GM12878 (cell line): ENCODE measurements at regions not wholly inside any gene's neighbourhood (a gene's known extent, or its start where the extent isn't known, plus 50 kb on each side); places are given as distances from the start of the nearest gene placed in this dataset.

Experiments used
- ATAC-seq: fragments of 200-7000 bp; cut with Tn5 transposase; 3 replicates; pipeline ENCODE4 v1.9.1; 2020; ENCODE audit warnings: mild to moderate bottlenecking, moderate library complexity
- BruUV-seq: library from RNA; stranded (reverse); fragments of 400-500 nt; replicated peaks from 2 replicates; lab custom pipeline; 2021; lab: Mats Ljungman, UMichigan
- CTCF ChIA-PET: fragments of 300-600 bp; sonication (Branson Sonifier 250); formaldehyde crosslinking; extraction: SDS; loops from one replicate; lab custom pipeline; 2021; ENCODE audit warnings: inconsistent platforms; lab: Yijun Ruan, JAX
- POLR2A ChIA-PET: fragments of 350-600 bp; formaldehyde crosslinking; extraction: SDS; loops from one replicate; lab custom pipeline; 2021; ENCODE audit warnings: inconsistent platforms; lab: Charles Lee
- RAD21 ChIA-PET: fragments of 300-600 bp; sonication (Branson Sonifier 250); formaldehyde crosslinking; loops from one replicate; lab custom pipeline; 2023; ENCODE audit warnings: antibody characterized with exemption; ENCODE audit not compliant: unreplicated experiment; lab: Charles Lee
- SMC1A ChIA-PET: fragments of 300-600 bp; sonication (Branson Sonifier 250); formaldehyde crosslinking; loops from one replicate; lab custom pipeline; 2023; ENCODE audit not compliant: unreplicated experiment, uncharacterized antibody; lab: Charles Lee
- DNase-seq: peaks from one replicate; pipeline ENCODE4 v3.0.0-alpha.2; 2011; ENCODE audit warnings: low read depth, low spot score
- FAIRE-seq: peaks from 3 replicates; lab custom pipeline; 2011; peaks lifted over from hg19 to GRCh38; lab: Jason Lieb, UNC
- H2AFZ ChIP-seq: 2 replicates; pipeline ENCODE4 v1.6.0; 2011; ENCODE audit warnings: low read depth, low read length, control low read depth; ENCODE audit not compliant: control insufficient read depth
- H3K27ac ChIP-seq: 2 replicates; pipeline ENCODE4 v1.5.1; 2011; ENCODE audit warnings: control low read depth; ENCODE audit not compliant: control insufficient read depth, insufficient read depth
- H3K27me3 ChIP-seq, 2 experiments: replicated peaks in 1 of 2; 2 replicates each; pipeline versions ENCODE4 v1.6.0 to v1.6.1; 2011; ENCODE audit warnings: low read length in 1 of 2; ENCODE audit not compliant: control insufficient read depth in 2 of 2, insufficient read depth in 2 of 2
- H3K36me3 ChIP-seq, 2 experiments: 2 replicates each; pipeline ENCODE4 v1.5.1; 2011; ENCODE audit warnings: low read length in 1 of 2; ENCODE audit not compliant: control insufficient read depth in 2 of 2, insufficient read depth in 2 of 2
- H3K4me1 ChIP-seq: 2 replicates; pipeline ENCODE4 v1.6.1; 2011; ENCODE audit warnings: mild to moderate bottlenecking, low read length, moderate library complexity, mixed read lengths; ENCODE audit not compliant: control insufficient read depth, insufficient read depth
- H3K4me2 ChIP-seq: 2 replicates; pipeline ENCODE4 v1.6.0; 2011; ENCODE audit warnings: control low read depth; ENCODE audit not compliant: control insufficient read depth, insufficient read depth
- H3K4me3 ChIP-seq: fragments of 200-600 bp; sonication (generic); 2 replicates; pipeline ENCODE4 v1.5.1; 2016
- H3K79me2 ChIP-seq: 2 replicates; pipeline ENCODE4 v1.6.0; 2011; ENCODE audit warnings: low read length; ENCODE audit not compliant: control insufficient read depth, insufficient read depth
- H3K9ac ChIP-seq: 2 replicates; pipeline ENCODE4 v1.8.0; 2011; ENCODE audit warnings: low read length, control low read depth, mixed read lengths; ENCODE audit not compliant: control insufficient read depth, insufficient read depth
- H3K9me3 ChIP-seq: replicated peaks from 3 replicates; pipeline ENCODE4 v1.5.1; 2011; ENCODE audit warnings: mild to moderate bottlenecking, low read length; ENCODE audit not compliant: control insufficient read depth, insufficient read depth
- H4K20me1 ChIP-seq: 2 replicates; pipeline ENCODE4 v1.6.0; 2011; ENCODE audit not compliant: control insufficient read depth, insufficient read depth
- BMI1 ChIP-seq: fragments of 450-650 bp; IDR thresholded peaks from 2 replicates; pipeline ENCODE4 v1.6.1; 2016; ENCODE audit warnings: mild to moderate bottlenecking, moderate library complexity, borderline replicate concordance
- EED ChIP-seq: sonication (generic); IDR thresholded peaks from 2 replicates; pipeline ENCODE4 v1.6.1; 2016; ENCODE audit warnings: antibody characterized with exemption, low read depth
- NBN ChIP-seq: fragments of 450-650 bp; IDR thresholded peaks from 2 replicates; pipeline ENCODE4 v1.6.1; 2016
- PML ChIP-seq: IDR thresholded peaks from 2 replicates; pipeline ENCODE4 v1.6.1; 2012; ENCODE audit warnings: low read length, inconsistent platforms
- RBBP5 ChIP-seq: fragments of 200-600 bp; sonication (generic); conservative IDR thresholded peaks from 2 replicates; pipeline ENCODE4 v1.6.1; 2016
- ZNF384 ChIP-seq: IDR thresholded peaks from 2 replicates; pipeline ENCODE4 v1.6.1; 2012; ENCODE audit warnings: low read depth, mild to moderate bottlenecking, low read length, improper control_type of control experiment, borderline replicate concordance
- WGBS: methylation state at CpG from one replicate; pipeline ENCODE4 v1.1.6; 2016; ENCODE audit warnings: low lambda C conversion rate; ENCODE audit not compliant: insufficient replicate concordance, insufficient coverage; ENCODE audit errors: missing lambda C conversion rate; 5-methylcytosine and 5-hydroxymethylcytosine counted together
- in situ Hi-C: fragments of 300-500 bp; cut with MboI; formaldehyde crosslinking; loops from 9 replicates; pipeline ENCODE4 v1.14.3; 2018; ENCODE audit warnings: mixed read lengths
- intact Hi-C: fragments of 100-400 bp; cut with micrococcal nuclease; formaldehyde crosslinking; loops from one replicate; pipeline ENCODE4 v1.14.2; 2022; ENCODE audit not compliant: unreplicated experiment
- TF ChIP-seq, protein P1 (sequence below): fragments of 150-350 bp; IDR thresholded peaks from 2 replicates; pipeline ENCODE4 v1.6.1; 2016; ENCODE audit warnings: low read depth, low read length
- TF ChIP-seq, protein P2 (sequence below): fragments of 150-350 bp; IDR thresholded peaks from 2 replicates; pipeline ENCODE4 v1.6.1; 2014; ENCODE audit warnings: mild to moderate bottlenecking, low read depth, low read length
- TF ChIP-seq, protein P3 (sequence below): fragments of 450-650 bp; IDR thresholded peaks from 2 replicates; pipeline ENCODE4 v1.6.1; 2016; ENCODE audit warnings: mild to moderate bottlenecking, moderate library complexity, borderline replicate concordance
- TF ChIP-seq, protein P4 (sequence below): fragments of 450-650 bp; conservative IDR thresholded peaks from 2 replicates; pipeline ENCODE4 v1.6.1; 2017; ENCODE audit warnings: mild to moderate bottlenecking, moderate library complexity

DNA sequence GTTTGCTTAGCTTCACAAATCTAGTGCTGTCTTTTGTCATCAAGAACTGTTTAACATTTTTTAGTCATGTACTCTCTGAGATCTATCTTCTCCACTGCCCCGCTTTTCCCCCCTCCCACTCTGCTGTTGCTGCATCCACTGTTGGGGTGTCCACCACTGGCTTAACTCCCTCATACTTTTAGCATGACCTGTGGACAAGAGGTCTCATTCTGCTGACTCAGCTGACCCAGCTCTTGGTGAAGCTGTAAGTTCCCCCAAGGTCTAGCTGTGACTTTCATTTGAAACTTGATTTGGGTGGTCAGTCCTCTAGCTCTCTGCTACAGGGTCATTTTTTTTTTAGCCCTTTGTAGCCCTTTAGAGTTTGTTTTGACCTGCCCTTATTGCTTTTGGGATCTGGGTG lies 427.2 kb downstream of the PLCL1 start (continued):
- TF ChIP-seq, protein P1, sequence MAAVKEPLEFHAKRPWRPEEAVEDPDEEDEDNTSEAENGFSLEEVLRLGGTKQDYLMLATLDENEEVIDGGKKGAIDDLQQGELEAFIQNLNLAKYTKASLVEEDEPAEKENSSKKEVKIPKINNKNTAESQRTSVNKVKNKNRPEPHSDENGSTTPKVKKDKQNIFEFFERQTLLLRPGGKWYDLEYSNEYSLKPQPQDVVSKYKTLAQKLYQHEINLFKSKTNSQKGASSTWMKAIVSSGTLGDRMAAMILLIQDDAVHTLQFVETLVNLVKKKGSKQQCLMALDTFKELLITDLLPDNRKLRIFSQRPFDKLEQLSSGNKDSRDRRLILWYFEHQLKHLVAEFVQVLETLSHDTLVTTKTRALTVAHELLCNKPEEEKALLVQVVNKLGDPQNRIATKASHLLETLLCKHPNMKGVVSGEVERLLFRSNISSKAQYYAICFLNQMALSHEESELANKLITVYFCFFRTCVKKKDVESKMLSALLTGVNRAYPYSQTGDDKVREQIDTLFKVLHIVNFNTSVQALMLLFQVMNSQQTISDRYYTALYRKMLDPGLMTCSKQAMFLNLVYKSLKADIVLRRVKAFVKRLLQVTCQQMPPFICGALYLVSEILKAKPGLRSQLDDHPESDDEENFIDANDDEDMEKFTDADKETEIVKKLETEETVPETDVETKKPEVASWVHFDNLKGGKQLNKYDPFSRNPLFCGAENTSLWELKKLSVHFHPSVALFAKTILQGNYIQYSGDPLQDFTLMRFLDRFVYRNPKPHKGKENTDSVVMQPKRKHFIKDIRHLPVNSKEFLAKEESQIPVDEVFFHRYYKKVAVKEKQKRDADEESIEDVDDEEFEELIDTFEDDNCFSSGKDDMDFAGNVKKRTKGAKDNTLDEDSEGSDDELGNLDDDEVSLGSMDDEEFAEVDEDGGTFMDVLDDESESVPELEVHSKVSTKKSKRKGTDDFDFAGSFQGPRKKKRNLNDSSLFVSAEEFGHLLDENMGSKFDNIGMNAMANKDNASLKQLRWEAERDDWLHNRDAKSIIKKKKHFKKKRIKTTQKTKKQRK: no peak

DNA sequence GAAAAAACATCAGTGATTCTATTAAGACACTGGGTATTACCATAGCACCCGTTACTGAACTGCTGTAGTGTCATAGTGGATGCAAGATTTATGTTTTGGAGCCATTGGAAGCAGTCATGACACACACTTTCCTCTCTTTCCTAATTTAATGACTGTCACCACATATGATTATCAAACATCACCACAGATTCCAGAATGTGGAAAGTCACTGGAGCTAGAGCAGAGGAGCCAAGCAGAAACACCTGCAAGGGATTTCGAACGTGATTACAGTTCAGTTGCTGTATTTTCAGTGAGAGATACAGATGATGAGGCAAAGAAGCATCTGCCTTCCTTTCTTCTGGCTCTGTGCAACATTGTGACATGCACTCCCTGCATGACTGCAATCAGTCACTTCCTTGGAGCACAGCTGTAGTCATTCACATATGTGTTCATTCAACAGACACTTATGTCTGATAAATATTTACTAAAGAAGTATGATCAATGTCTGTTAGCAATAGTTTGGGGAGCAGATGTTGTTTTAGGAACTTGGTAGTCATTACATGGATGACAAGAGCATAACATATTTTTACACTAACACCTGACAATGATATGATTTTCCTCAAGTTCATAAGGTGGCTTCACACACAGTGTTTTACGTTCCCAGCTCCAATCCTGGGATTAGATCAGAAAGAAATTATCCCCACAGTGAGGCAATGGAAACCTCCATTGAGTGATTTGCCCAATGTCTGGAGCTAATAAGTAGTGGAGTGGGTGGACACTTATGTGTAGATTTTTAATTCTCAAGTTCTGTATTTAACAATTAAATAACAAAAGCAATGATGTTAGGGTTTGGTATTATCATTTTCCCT lies 416.6 kb downstream of the PLCL1 start:
- DNase-seq (no peak), FAIRE-seq (no peak), ATAC-seq (no peak)
- POLR2A ChIA-PET: no interaction called here
- in situ Hi-C loops (no loop called here), intact Hi-C loops (no loop called here)
- no TSS peak for BruUV-seq
- CTCF ChIA-PET: no interaction called here
- 0% methylated on average over 4 of the region's 4 CpGs for WGBS
- no peaks in the 10 kb centered on the region for H3K9me3 ChIP-seq
- H2AFZ ChIP-seq: no peak overlapping the region
- RAD21 ChIA-PET: no interaction called here
- no peaks in the 10 kb centered on the region for H3K27me3 ChIP-seq
- SMC1A ChIA-PET: interaction anchor here (1.5 to 4.1 kb wide), 2 partner anchors 11 to 31 kb away, joined by 3 to 15 read pairs; no protein-coding TSS in a partner anchor
- no peak overlapping the region for H3K4me2 ChIP-seq
- no peaks in the 10 kb centered on the region for H3K4me1 ChIP-seq
- H3K36me3 ChIP-seq: no peaks in the 10 kb centered on the region
- H3K9ac ChIP-seq: no peak overlapping the region
- H3K27ac ChIP-seq: no peak overlapping the region
- H3K79me2 ChIP-seq: no peaks in the 10 kb centered on the region
- no peak overlapping the region for H3K4me3 ChIP-seq
- no peaks in the 10 kb centered on the region for H4K20me1 ChIP-seq
- TF ChIP-seq BMI1 (no peak), RBBP5 (no peak), PML (no peak), ZNF384 (no peak), EED (no peak), NBN (no peak)
- TF ChIP-seq, protein P2, sequence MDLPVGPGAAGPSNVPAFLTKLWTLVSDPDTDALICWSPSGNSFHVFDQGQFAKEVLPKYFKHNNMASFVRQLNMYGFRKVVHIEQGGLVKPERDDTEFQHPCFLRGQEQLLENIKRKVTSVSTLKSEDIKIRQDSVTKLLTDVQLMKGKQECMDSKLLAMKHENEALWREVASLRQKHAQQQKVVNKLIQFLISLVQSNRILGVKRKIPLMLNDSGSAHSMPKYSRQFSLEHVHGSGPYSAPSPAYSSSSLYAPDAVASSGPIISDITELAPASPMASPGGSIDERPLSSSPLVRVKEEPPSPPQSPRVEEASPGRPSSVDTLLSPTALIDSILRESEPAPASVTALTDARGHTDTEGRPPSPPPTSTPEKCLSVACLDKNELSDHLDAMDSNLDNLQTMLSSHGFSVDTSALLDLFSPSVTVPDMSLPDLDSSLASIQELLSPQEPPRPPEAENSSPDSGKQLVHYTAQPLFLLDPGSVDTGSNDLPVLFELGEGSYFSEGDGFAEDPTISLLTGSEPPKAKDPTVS: no peak
- TF ChIP-seq, protein P3, sequence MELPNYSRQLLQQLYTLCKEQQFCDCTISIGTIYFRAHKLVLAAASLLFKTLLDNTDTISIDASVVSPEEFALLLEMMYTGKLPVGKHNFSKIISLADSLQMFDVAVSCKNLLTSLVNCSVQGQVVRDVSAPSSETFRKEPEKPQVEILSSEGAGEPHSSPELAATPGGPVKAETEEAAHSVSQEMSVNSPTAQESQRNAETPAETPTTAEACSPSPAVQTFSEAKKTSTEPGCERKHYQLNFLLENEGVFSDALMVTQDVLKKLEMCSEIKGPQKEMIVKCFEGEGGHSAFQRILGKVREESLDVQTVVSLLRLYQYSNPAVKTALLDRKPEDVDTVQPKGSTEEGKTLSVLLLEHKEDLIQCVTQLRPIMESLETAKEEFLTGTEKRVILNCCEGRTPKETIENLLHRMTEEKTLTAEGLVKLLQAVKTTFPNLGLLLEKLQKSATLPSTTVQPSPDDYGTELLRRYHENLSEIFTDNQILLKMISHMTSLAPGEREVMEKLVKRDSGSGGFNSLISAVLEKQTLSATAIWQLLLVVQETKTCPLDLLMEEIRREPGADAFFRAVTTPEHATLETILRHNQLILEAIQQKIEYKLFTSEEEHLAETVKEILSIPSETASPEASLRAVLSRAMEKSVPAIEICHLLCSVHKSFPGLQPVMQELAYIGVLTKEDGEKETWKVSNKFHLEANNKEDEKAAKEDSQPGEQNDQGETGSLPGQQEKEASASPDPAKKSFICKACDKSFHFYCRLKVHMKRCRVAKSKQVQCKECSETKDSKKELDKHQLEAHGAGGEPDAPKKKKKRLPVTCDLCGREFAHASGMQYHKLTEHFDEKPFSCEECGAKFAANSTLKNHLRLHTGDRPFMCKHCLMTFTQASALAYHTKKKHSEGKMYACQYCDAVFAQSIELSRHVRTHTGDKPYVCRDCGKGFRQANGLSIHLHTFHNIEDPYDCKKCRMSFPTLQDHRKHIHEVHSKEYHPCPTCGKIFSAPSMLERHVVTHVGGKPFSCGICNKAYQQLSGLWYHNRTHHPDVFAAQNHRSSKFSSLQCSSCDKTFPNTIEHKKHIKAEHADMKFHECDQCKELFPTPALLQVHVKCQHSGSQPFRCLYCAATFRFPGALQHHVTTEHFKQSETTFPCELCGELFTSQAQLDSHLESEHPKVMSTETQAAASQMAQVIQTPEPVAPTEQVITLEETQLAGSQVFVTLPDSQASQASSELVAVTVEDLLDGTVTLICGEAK: no peak
- TF ChIP-seq, protein P4, sequence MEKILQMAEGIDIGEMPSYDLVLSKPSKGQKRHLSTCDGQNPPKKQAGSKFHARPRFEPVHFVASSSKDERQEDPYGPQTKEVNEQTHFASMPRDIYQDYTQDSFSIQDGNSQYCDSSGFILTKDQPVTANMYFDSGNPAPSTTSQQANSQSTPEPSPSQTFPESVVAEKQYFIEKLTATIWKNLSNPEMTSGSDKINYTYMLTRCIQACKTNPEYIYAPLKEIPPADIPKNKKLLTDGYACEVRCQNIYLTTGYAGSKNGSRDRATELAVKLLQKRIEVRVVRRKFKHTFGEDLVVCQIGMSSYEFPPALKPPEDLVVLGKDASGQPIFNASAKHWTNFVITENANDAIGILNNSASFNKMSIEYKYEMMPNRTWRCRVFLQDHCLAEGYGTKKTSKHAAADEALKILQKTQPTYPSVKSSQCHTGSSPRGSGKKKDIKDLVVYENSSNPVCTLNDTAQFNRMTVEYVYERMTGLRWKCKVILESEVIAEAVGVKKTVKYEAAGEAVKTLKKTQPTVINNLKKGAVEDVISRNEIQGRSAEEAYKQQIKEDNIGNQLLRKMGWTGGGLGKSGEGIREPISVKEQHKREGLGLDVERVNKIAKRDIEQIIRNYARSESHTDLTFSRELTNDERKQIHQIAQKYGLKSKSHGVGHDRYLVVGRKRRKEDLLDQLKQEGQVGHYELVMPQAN: no peak
